PC-9 (cell line): ENCODE measurements at regions not wholly inside any gene's neighbourhood (a gene's known extent, or its start where the extent isn't known, plus 50 kb on each side); places are given as distances from the start of the nearest gene placed in this dataset.
"Not testable (repeated sequence)": the region's sequence is repeated elsewhere in the genome, so short reads cannot be mapped to it uniquely, and the experiment has no call there.

Experiments used
- BruUV-seq: library from RNA; stranded (reverse); fragments of 400-500 nt; replicated peaks from 2 replicates; lab custom pipeline; 2021; lab: Mats Ljungman, UMichigan
- CTCF ChIA-PET: fragments of 300-600 bp; sonication (Branson Sonifier 250); formaldehyde crosslinking; loops from one replicate; lab custom pipeline; 2022; ENCODE audit warnings: antibody characterized with exemption; lab: Charles Lee
- POLR2A ChIA-PET: fragments of 300-600 bp; sonication (Branson Sonifier 250); formaldehyde crosslinking; loops from one replicate; lab custom pipeline; 2022; ENCODE audit warnings: antibody characterized with exemption; ENCODE audit not compliant: unreplicated experiment; lab: Charles Lee
- DNase-seq, 2 experiments: peaks; one replicate each; pipeline versions ENCODE4 v3.0.0 to v3.0.0-alpha.2; 2015 to 2022; ENCODE audit warnings: mixed read lengths in 1 of 2
- H2AFZ ChIP-seq: fragments of 200-600 bp; sonication (generic); 2 replicates; pipeline ENCODE4 v1.8.1; 2017; ENCODE audit warnings: antibody characterized with exemption
- H3F3A ChIP-seq: fragments of 200-600 bp; sonication (generic); 2 replicates; pipeline ENCODE4 v1.8.1; 2017; ENCODE audit warnings: antibody characterized with exemption, mild to moderate bottlenecking, low read depth; ENCODE audit not compliant: insufficient read depth
- H3K27ac ChIP-seq: fragments of 200-600 bp; sonication (generic); 2 replicates; pipeline ENCODE4 v1.6.1; 2016; ENCODE audit warnings: mixed run types
- H3K27me3 ChIP-seq: fragments of 200-600 bp; sonication (generic); 2 replicates; pipeline ENCODE4 v1.6.1; 2016; ENCODE audit warnings: low read depth, mixed run types; ENCODE audit not compliant: insufficient read depth
- H3K36me3 ChIP-seq: fragments of 200-600 bp; sonication (generic); 2 replicates; pipeline ENCODE4 v1.6.1; 2016; ENCODE audit warnings: low read depth, mixed run types
- H3K4me1 ChIP-seq: fragments of 200-600 bp; sonication (generic); replicated peaks from 2 replicates; pipeline ENCODE4 v1.6.1; 2016; ENCODE audit warnings: mixed run types; ENCODE audit not compliant: insufficient read depth
- H3K4me2 ChIP-seq: fragments of 200-600 bp; sonication (generic); 2 replicates; pipeline ENCODE4 v1.6.1; 2017; ENCODE audit warnings: mixed run types
- H3K4me3 ChIP-seq: fragments of 200-600 bp; sonication (generic); 2 replicates; pipeline ENCODE4 v1.6.1; 2016; ENCODE audit warnings: mixed run types
- H3K79me2 ChIP-seq: fragments of 200-600 bp; sonication (generic); 2 replicates; pipeline ENCODE4 v1.6.1; 2017; ENCODE audit warnings: low read depth, mixed run types
- H3K9me2 ChIP-seq: fragments of 200-600 bp; sonication (generic); 2 replicates; pipeline ENCODE4 v1.8.1; 2017; ENCODE audit warnings: mild to moderate bottlenecking; ENCODE audit not compliant: insufficient read depth
- H3K9me3 ChIP-seq: fragments of 200-600 bp; sonication (generic); 2 replicates; pipeline ENCODE4 v1.8.1; 2016; ENCODE audit warnings: low read depth; ENCODE audit not compliant: insufficient read depth
- H4K20me1 ChIP-seq: fragments of 200-600 bp; sonication (generic); 2 replicates; pipeline ENCODE4 v1.8.1; 2017; ENCODE audit not compliant: insufficient read depth
- CTCF ChIP-seq: fragments of 200-600 bp; sonication (generic); conservative IDR thresholded peaks from 2 replicates; pipeline ENCODE4 v1.6.1; 2017; ENCODE audit warnings: mixed run types, antibody characterized with exemption, mild to moderate bottlenecking, moderate library complexity
- EZH2 ChIP-seq: fragments of 200-600 bp; sonication (generic); IDR thresholded peaks from 2 replicates; pipeline ENCODE4 v1.8.0; 2017; ENCODE audit warnings: antibody characterized with exemption, low read depth
- intact Hi-C: fragments of 100-400 bp; cut with micrococcal nuclease; formaldehyde crosslinking; loops from one replicate; pipeline ENCODE4 v1.10.0; 2022; ENCODE audit not compliant: unreplicated experiment

DNA sequence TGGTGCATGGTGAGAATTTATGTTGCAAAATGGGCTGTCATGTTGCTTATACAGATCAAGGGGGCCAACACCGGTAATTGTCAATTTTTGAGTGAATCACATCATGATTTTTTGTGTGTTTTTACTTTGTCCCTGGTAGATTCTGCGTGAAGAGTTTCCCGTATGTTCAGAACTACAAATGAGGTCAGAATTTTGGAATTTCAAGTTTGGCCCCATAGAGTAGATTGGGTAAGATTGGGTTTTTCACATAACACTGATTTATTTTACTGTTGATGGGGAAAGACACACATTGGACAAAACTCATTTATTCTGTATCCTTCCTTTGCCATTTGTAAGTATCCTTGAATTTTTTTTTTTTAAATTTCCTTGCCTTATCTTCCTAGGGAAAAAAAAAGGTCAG, 158.5 kb upstream of the MXRA5 start:
- no peak overlapping the region for H2AFZ ChIP-seq
- no TSS peak for BruUV-seq
- H3K36me3 ChIP-seq, result no peaks in the 10 kb centered on the region
- ChIA-PET POLR2A (no interaction called here), CTCF (no interaction called here)
- H3K4me1 ChIP-seq, result no peaks in the 10 kb centered on the region
- H3K79me2 ChIP-seq, result no peaks in the 10 kb centered on the region
- H3K27me3 ChIP-seq, result peaks cover 59% of the 10 kb centered on the region
- no peak overlapping the region for H3K4me2 ChIP-seq
- H3F3A ChIP-seq, result no peaks in the 10 kb centered on the region
- no peak overlapping the region for H3K27ac ChIP-seq
- DNase-seq, result no peak
- no peaks in the 10 kb centered on the region for H3K9me3 ChIP-seq
- no peak for TF ChIP-seq EZH2
- no peak for TF ChIP-seq CTCF
- intact Hi-C loops, result no loop called here
- no peaks in the 10 kb centered on the region for H4K20me1 ChIP-seq
- no peaks in the 10 kb centered on the region; the same call in 1 of the 2 replicates for H3K9me2 ChIP-seq
- no peak overlapping the region for H3K4me3 ChIP-seq

DNA sequence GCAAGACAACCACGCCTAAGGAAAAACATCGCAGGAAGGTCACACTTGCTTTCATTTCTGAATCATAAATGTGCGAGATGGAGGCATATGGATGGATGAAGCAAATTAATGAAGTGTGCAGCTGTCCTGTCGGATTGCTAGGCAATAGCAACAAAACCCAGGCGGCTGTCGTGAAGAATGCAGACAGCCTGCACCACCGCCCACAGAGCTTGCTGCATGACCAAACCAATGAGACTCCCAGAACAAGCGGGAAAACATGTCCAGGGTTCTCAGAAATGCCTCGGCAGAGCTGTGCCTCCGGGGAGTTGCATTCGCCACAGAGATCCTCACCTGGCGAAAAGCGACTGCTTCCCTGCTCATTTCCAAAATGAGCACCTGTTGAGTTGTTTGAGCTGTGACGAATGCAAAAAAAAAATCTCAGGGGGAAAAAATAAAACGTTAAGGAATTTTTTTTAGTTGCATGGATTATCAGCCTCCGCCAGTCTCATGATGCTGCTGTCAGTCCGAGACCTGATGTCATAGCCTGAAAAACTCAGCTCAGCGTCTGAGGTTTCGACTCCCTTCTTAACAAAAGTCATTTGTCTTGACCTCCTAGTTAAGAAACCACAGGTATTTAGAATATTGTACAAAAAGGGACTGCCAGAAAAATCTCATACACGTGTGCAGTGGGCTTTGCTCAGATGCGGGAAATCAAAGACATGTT, 155.5 kb upstream of the MXRA5 start:
- H4K20me1 ChIP-seq, result no peaks in the 10 kb centered on the region
- no TSS peak for BruUV-seq
- no peak for DNase-seq
- ChIA-PET POLR2A (no interaction called here), CTCF (no interaction called here)
- H3K9me2 ChIP-seq, result no peaks in the 10 kb centered on the region
- no peaks in the 10 kb centered on the region for H3K79me2 ChIP-seq
- H3K4me1 ChIP-seq, result no peaks in the 10 kb centered on the region
- H3K27me3 ChIP-seq, result peaks cover 78% of the 10 kb centered on the region
- no peaks in the 10 kb centered on the region for H3K36me3 ChIP-seq
- no peaks in the 10 kb centered on the region for H3F3A ChIP-seq
- H3K9me3 ChIP-seq, result no peaks in the 10 kb centered on the region
- H2AFZ ChIP-seq, result no peak overlapping the region
- TF ChIP-seq CTCF (no peak), EZH2 (no peak)
- intact Hi-C loops, result no loop called here
- H3K27ac ChIP-seq, result no peak overlapping the region
- H3K4me2 ChIP-seq, result no peak overlapping the region
- H3K4me3 ChIP-seq, result no peak overlapping the region

DNA sequence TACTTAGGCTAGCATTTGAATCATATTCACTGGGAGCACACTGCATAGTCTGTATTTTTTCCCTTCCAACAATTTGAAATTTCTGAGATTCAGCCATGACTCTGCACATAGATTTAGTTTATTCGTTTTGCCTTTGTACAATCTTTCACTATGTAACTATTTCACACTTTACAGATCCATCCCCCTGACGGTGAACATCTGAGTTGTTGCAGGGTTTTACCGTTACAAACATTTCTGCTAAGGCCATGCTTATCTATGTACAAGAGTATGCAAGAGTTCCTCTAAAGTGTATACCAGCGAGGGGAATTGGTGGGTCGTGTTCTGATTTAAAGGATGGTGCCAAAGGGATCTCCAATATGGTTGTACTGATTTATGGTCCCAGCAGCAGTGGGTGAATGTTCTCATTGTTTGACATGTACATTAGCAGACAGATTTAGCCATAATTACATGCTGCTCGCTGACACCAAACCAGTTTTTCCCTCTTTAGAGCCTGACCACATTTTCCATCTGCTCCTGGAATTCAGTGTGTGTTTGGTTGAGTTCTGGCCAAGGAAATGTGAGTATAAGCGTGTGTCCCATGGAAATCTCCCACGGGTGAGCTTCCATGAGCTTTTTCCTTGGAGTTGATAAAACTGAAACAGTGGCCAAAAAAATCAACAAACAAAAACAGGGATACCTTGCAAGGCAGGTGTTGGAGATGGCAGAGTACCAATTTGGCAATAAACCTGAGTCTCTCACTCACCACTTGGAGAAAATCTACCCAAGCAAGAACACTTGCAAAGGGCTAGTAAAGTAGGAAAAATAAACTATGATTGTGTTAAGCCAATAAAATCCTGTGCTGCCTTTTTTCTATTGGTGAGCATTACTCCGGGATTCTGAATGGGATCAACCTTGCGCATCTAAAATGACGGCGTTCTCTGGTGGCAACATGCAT, 149.7 kb upstream of the MXRA5 start:
- H3K36me3 ChIP-seq, H3K9me2 ChIP-seq, H3K9me3 ChIP-seq, H4K20me1 ChIP-seq, intact Hi-C loops, H3K4me3 ChIP-seq, H3K27ac ChIP-seq, CTCF ChIA-PET, H3K4me2 ChIP-seq, H3K79me2 ChIP-seq, H3K4me1 ChIP-seq, DNase-seq, BruUV-seq, H3F3A ChIP-seq, H2AFZ ChIP-seq, POLR2A ChIA-PET: not testable (repeated sequence)
- peaks cover 39% of the 10 kb centered on the region for H3K27me3 ChIP-seq
